ENCODE measurements at regions not wholly inside any gene's neighbourhood (a gene's known extent, or its start where the extent isn't known, plus 50 kb on each side); places are given as distances from the start of the nearest gene placed in this dataset.

- H3K27me3 ChIP-seq (ENCODE audit: low read depth), result no peaks in the 10 kb centered on the region
- no peak for TF ChIP-seq CTCF (IDR thresholded peaks at IDR 0.05; ENCODE audit: borderline replicate concordance)
- no peaks in the 10 kb centered on the region for H3K9me3 ChIP-seq (replicated peaks)
- H3K4me3 ChIP-seq, result no peak overlapping the region
- H3K36me3 ChIP-seq, result no peaks in the 10 kb centered on the region
- intact Hi-C loops (cut with micrococcal nuclease), result no loop called here
- no peak for DNase-seq
- no peak overlapping the region for H3K27ac ChIP-seq (replicated peaks)
- H3K4me1 ChIP-seq, result no peaks in the 10 kb centered on the region
Measured at GRCh38 chr2:221346411-221346810, 225.7 kb downstream of the EPHA4 start.

GRCh38 chr2:221347471-221347870, 224.6 kb downstream of the EPHA4 start:
- intact Hi-C loops (cut with micrococcal nuclease), result no loop called here
- no peak for DNase-seq

DNA sequence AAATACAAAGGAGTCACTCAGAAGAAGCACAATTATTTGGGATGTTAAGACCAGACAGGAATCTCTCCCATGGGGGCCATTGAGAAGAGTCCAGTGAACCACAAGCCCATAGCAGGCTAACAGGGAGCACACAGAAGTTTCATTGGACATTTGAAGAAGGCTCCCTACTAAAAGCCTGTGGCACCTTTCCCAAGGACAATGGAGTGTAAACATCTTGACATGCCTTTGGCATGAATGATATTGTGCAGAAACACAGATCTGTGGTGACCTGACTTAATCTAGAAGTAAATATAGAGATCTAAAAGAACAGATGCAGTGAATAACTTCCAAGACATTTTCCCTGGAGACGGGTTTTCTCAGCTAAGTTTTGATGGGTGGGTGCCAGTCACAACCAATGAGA, 221.5 kb downstream of the EPHA4 start:
- Histone ChIP-seq H3K36me3 (no peaks in the 10 kb centered on the region), H3K4me1 (no peaks in the 10 kb centered on the region), H3K9me3 (replicated peaks) (no peaks in the 10 kb centered on the region), H3K27me3 (ENCODE audit: low read depth) (no peaks in the 10 kb centered on the region), H3K4me3 (no peak overlapping the region), H3K27ac (replicated peaks) (no peak overlapping the region)
- intact Hi-C loops (cut with micrococcal nuclease), result no loop called here
- no peak for DNase-seq
- no peak for TF ChIP-seq CTCF (IDR thresholded peaks at IDR 0.05; ENCODE audit: borderline replicate concordance)

More at GRCh38 chr2:221347471-221347870, 224.6 kb downstream of the EPHA4 start:
- Histone ChIP-seq H3K4me3 (no peak overlapping the region), H3K27me3 (ENCODE audit: low read depth) (no peaks in the 10 kb centered on the region), H3K9me3 (replicated peaks) (no peaks in the 10 kb centered on the region), H3K4me1 (no peaks in the 10 kb centered on the region), H3K36me3 (no peaks in the 10 kb centered on the region), H3K27ac (replicated peaks) (no peak overlapping the region)
- no peak for TF ChIP-seq CTCF (IDR thresholded peaks at IDR 0.05; ENCODE audit: borderline replicate concordance)

GRCh38 chr2:221353201-221353600, 218.9 kb downstream of the EPHA4 start:
- no peaks in the 10 kb centered on the region for H3K9me3 ChIP-seq (replicated peaks)
- no peak for DNase-seq
- intact Hi-C loops (cut with micrococcal nuclease), result no loop called here
- TF ChIP-seq CTCF (IDR thresholded peaks at IDR 0.05; ENCODE audit: borderline replicate concordance), result no peak
- no peak overlapping the region for H3K4me3 ChIP-seq
- H3K27ac ChIP-seq (replicated peaks), result no peak overlapping the region
- no peaks in the 10 kb centered on the region for H3K4me1 ChIP-seq
- H3K36me3 ChIP-seq, result no peaks in the 10 kb centered on the region
- no peaks in the 10 kb centered on the region for H3K27me3 ChIP-seq (ENCODE audit: low read depth)

DNA sequence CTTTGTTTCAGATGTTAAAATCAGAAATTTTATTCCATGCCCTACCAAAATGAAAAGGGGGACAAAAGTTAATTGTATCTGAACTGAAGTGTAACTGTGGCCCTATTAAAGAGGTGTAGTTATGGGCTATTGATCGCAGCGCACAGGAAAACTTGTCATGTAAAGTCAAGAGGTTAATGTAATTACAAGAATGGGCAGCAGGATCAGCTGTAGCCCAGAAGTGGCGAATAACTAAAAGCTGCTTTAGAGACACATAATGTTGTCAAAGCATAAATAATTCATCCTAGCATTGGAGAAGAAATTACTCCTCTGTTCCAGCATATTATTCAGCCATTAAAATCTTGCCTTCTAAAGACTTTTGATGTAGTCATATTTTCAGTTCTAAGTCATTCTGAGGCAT, 211.8 kb downstream of the EPHA4 start:
- H3K27me3 ChIP-seq (ENCODE audit: low read depth), result no peaks in the 10 kb centered on the region
- no peaks in the 10 kb centered on the region for H3K4me1 ChIP-seq
- intact Hi-C loops (cut with micrococcal nuclease), result no loop called here
- H3K36me3 ChIP-seq, result no peaks in the 10 kb centered on the region
- no peak overlapping the region for H3K27ac ChIP-seq (replicated peaks)
- DNase-seq, result no peak
- H3K4me3 ChIP-seq, result no peak overlapping the region
- TF ChIP-seq CTCF (IDR thresholded peaks at IDR 0.05; ENCODE audit: borderline replicate concordance), result no peak
- no peaks in the 10 kb centered on the region for H3K9me3 ChIP-seq (replicated peaks)

DNA sequence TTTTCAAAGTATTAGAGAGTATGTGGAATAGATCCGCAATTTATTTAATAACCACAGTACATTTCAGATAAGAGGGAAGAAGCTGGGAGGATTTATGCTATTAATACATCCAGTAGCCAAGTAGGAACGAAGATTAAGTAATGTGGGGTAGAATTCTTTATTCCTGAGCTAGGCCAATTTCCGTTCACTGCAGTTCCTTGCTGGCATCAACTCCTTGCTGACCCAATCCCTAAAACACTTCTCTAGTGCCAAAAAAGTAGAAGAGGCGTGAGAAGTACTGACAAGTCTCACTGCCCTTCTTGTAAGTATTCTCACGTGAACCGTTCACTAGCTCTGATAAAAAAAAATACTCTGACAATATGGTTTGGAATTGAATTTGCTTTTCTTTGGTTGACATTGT, 211.4 kb downstream of the EPHA4 start:
- H3K4me3 ChIP-seq, result no peak overlapping the region
- no peak for TF ChIP-seq CTCF (IDR thresholded peaks at IDR 0.05; ENCODE audit: borderline replicate concordance)
- no peaks in the 10 kb centered on the region for H3K36me3 ChIP-seq
- intact Hi-C loops (cut with micrococcal nuclease), result no loop called here
- H3K27me3 ChIP-seq (ENCODE audit: low read depth), result no peaks in the 10 kb centered on the region
- H3K4me1 ChIP-seq, result no peaks in the 10 kb centered on the region
- H3K9me3 ChIP-seq (replicated peaks), result no peaks in the 10 kb centered on the region
- no peak overlapping the region for H3K27ac ChIP-seq (replicated peaks)
- DNase-seq, result no peak
